ENCODE measurements at regions not wholly inside any gene's neighbourhood (a gene's known extent, or its start where the extent isn't known, plus 50 kb on each side); places are given as distances from the start of the nearest gene placed in this dataset.

DNA sequence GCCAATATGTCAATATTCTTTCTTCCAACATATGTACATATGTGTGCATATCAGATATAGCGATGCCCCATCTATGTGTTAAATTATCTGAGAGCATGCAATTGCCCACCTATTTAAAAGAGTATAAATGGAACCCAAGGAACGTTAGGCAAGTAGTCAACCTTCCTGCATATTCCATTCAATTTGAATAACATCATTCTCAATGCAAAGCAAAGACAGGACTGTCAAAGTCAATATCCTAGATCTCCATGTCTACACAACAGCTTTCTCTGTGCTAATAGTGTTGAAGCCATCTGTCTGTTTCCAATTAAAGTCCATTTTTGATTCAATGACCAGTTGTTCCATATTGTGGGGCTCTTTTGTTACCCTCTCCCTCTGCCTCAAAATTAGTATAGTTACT, 85.3 kb upstream of the COX7C start (continued):
- TF ChIP-seq, protein P1, sequence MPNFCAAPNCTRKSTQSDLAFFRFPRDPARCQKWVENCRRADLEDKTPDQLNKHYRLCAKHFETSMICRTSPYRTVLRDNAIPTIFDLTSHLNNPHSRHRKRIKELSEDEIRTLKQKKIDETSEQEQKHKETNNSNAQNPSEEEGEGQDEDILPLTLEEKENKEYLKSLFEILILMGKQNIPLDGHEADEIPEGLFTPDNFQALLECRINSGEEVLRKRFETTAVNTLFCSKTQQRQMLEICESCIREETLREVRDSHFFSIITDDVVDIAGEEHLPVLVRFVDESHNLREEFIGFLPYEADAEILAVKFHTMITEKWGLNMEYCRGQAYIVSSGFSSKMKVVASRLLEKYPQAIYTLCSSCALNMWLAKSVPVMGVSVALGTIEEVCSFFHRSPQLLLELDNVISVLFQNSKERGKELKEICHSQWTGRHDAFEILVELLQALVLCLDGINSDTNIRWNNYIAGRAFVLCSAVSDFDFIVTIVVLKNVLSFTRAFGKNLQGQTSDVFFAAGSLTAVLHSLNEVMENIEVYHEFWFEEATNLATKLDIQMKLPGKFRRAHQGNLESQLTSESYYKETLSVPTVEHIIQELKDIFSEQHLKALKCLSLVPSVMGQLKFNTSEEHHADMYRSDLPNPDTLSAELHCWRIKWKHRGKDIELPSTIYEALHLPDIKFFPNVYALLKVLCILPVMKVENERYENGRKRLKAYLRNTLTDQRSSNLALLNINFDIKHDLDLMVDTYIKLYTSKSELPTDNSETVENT (CRISPR knock-in tag; IDR thresholded peaks at IDR 0.05) = no peak
- TF ChIP-seq ZBTB12 (CRISPR knock-in tag; IDR thresholded peaks at IDR 0.05) (no peak), ARNT (IDR thresholded peaks at IDR 0.05) (no peak), FOXO4 (CRISPR knock-in tag; IDR thresholded peaks at IDR 0.05) (no peak), MLX (CRISPR knock-in tag; conservative IDR thresholded peaks at IDR 0.05) (no peak), ZNF217 (CRISPR knock-in tag; IDR thresholded peaks at IDR 0.05) (no peak), ZNF3 (CRISPR knock-in tag; IDR thresholded peaks at IDR 0.05) (no peak)
